IPS DF 4.7 (cell line): ENCODE measurements at regions not wholly inside any gene's neighbourhood (a gene's known extent, or its start where the extent isn't known, plus 50 kb on each side); places are given as distances from the start of the nearest gene placed in this dataset.
A peak's percentile ranks its signal among the peaks of the same experiment; 100 is the strongest.
"Not testable (repeated sequence)": the region's sequence is repeated elsewhere in the genome, so short reads cannot be mapped to it uniquely, and the experiment has no call there.

Experiments used
- DNase-seq: peaks from one replicate; pipeline ENCODE4 v3.0.0-alpha.2; 2013; ENCODE audit warnings: low spot score; ENCODE audit errors: extremely low read depth

DNA sequence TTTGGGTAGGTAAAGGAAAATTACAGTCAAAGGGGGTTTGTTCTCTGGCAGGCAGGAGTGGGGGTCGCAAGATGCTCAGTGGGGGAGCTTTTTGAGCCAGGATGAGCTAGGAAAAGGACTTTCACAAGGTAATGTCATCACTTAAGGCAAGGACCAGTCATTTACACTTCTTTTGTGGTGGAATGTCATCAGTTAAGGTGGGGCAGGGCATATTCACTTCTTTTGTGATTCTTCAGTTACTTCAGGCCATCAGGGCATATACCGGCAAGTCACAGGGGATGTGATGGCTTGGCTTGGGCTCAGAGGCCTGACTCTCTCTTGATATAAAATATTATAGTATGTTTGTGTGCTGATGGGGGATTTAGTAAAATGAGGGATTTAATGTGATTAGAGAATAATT is 151.4 kb upstream of the GK2 start:
- DNase-seq = not testable (repeated sequence)

DNA sequence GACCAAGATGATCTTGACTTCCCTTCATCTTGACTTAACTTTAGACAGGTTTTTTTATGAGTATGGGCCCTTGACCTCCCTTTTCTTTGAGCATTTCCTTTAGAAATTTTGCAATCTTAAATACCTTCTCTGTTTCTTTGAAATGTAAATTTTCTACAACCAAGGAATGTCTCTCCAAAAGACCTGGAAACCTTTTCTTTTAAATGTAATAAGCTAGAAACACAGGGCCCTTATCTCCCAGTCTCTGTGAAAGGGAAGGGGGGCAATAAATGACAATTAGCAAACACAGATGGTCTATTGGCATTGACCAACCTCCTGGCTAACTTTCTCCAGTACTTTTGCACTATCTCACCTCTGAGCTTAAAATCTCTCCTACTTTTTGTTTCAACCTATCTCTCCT is 144.3 kb upstream of the GK2 start:
- peak; percentile 28 for DNase-seq

DNA sequence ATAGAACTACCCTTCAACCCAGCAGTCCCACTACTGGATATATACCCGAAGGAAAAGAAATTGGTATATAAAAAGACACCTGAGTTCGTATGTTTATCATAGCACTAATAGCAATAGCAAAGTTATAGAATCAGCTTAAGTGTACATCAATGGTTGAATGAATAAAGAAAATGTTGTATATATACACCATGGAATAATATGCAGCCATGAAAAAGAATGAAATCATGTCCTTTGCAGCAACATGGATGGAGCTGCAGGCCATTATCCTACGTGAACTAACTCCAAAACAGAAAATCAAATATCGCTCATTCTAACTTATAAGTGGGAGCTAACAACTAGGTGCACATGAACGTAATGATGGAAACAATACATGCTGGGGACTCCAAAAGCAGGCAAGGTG is 143.5 kb upstream of the GK2 start:
- DNase-seq = no peak

DNA sequence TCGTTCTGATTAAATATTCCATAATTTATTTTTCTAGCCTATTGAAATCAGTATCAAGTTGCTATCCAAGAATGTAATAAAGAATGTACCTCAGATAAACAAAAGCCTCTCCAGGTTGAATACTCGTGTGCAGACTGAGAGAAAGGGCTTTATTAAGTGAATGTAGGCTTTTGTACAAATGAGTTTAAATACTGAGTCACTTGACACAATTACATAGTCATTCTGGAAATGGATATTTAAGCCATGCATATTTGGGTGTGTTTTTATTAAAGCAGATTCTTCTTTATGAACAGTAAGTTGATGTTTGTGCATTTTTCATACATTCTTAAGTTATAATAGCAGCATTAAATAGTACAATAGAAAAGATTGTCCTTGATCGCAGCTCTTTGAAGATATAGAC is 139.8 kb upstream of the GK2 start:
- DNase-seq = no peak

DNA sequence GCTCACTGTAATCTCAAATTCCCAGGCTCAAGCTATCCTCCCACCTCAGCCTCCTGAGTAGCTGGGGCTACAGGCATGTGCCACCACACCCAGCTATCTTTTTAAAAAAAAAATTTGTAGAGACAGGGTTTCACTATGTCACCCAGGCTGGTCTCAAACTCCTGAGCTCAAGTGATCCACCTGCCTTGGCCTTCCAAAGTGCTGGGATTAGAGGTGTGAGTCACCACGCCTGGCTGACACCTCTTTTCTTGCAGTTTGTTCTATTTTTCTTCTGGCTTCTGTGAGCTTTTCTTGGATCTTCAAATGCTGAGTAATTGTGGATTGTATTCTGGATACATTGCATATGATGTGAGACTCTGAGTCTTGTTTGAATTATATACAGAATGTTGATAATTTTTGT is 137.3 kb upstream of the GK2 start:
- DNase-seq = not testable (repeated sequence)

GRCh38 chr4:79540143-79540542 is 132.1 kb upstream of the GK2 start:
- DNase-seq = no peak

GRCh38 chr4:79535516-79535915 is 127.5 kb upstream of the GK2 start:
- DNase-seq = no peak

DNA sequence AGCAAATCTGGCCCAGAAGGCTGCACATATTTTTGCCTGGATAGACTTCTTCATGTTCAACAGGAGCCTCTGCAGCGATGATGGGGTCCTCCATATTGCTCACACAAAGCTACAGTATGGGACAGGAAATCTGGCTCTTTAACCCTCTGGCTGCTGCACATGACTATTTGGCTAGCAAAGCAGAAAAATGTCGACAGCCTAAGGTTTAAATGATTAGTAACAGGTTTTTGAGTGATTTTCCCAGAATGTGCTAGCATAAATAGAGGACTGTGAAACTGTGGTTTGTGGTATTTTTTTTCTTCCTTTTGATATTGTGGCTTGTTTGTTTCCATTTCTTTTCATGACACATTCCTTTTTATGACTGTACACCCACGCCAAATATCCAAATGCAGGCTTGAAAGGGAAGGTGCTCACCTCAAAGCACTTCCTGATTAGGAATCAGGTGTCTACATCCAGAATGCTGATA is 120.2 kb upstream of the GK2 start:
- no peak for DNase-seq

DNA sequence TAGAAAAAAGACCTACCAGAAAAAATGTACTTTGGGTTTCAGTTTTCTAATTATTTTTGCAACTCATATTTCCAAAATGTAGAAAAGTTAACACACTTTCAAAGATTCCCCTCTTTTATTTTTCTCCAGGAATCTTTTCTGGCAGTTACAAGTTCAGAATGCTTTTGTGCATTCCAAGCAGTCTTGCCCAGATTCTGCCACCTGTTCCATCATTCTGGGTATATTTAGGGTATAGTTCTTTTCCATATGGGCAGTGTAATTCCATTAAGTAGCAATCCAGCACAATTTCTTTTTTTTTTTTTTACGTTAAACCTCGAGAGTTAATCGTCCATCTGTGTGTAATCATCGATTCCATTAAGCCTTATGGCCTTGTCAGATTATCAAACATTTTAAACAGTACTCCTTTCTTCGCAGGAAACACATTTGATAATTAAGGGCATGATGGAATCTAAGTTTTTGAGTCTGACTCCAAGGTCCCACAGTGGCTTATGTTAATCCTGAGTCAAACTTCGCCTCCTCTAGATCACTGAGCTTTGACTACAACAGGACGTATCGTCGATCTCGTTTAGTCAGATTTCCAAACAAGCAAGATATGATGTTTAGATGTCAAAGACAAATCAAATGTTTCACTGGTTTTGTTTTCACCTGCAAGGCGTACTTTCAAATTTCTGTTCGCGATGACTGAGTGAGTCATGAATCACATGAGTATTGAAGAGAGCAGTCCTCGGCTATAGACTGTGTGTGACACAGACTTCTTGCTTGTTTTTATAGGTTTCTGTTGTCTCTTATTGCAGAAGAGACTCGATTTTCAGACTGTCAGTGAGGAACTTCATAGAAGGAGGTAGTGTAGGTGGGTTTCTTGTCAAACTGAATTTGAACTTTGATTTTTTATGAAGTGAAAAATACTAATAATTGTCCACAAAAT is 118.9 kb upstream of the GK2 start:
- DNase-seq = no peak

GRCh38 chr4:79516114-79516513 is 108.1 kb upstream of the GK2 start:
- no peak for DNase-seq

GRCh38 chr4:79514621-79515329 is 106.7 kb upstream of the GK2 start:
- no peak for DNase-seq

DNA sequence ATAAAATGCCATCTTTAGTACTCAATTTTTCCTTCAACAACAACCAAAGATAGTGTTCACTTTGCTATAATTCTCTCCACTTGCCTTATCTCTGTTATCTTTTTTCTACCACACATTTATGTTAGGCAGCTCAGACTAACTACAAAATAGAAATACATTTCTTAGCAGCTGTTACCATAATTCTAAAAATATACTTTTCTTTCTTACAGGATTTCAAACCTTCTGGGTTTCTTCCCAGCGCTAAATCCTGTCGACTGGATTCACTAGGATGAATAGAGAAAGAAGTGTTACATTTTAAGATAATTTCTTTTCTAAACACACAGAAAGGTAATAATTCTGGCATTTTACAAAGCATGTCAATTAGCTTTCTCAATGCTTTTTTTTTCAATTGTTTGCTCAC is 105.5 kb upstream of the GK2 start:
- no peak for DNase-seq

DNA sequence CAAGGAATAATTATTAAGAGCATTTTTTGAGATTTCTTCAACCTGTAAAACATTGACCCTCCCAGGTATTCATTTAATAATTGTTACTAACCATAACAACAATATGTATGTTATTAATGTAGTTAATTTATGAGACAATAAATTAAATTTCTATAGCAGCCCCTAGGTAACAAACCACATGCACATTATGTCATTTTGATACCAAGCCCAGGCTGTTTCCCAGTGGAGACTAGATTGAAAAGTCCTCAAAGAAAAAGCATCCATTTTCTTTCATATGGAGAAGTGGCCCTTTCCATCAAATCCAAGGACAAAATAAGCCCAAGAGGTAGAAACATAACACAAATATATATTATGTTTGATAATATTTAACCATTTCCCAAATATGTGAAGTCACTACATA is 104.3 kb upstream of the GK2 start:
- no peak for DNase-seq

GRCh38 chr4:79502081-79502480 is 94.1 kb upstream of the GK2 start:
- DNase-seq = no peak

- no peak for DNase-seq
Measured at GRCh38 chr4:79498282-79498681, 90.3 kb upstream of the GK2 start.

DNA sequence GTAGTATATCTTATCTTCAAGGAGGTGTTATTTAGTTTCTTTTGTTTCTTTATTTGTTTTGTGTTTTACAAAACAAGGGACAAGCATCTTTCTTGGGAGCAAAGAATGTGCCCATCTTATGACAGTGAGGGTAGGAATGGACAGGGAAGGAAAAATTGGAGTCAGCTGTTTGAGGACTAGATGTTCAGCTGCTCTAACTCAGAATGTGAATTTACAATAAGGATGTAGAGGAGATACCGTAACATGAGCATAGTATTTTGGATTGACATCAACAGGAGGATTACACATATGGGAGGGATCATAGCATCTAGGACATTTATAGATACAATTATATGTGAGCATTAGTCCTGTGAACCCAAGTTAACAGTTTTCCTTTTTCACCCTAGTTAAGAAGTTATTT is 89.0 kb upstream of the GK2 start:
- no peak for DNase-seq

DNA sequence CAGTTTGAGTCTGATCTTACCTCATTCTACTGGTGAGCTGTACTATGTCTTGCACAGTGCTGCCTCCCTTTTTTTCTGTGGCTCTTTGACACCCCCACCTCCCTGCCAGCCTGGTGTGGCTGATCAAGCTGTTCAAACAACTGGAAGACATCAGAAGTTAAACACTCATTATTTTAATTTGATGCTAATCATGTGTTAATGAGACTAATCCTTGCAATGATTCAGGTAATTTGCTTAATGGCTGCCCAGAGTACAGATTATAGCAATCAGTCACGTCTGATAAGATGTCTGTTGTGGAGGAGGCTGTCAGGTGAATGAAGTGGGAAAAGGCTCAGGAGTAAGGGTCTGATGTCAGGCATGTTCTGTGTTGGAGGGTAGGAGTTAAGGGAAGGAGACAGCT is 87.4 kb upstream of the GK2 start:
- DNase-seq = no peak

DNA sequence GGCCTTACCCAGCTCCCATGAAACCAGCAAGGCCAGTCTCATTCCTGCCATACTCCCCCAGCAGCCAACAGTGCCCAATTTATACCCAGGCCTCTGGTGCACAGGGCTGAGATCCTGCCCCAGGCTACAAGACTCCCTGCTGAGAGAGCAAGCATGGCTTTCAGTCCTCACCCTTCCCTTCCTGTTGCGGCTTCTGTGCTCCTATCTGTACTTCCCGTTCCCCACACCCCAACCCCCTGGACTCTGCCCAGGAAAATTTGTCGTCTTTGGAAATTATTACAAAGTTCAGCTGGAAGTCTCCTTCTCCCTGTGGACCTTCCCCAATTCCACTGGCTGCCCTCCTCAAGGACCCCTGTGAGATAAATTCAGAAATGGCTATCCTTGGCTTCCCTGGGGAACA is 84.1 kb upstream of the GK2 start:
- no peak for DNase-seq

- DNase-seq = no peak
Measured at GRCh38 chr4:79489506-79489905, 81.5 kb upstream of the GK2 start.

- DNase-seq = no peak
Measured at GRCh38 chr4:79476196-79476595, 68.2 kb upstream of the GK2 start.

DNA sequence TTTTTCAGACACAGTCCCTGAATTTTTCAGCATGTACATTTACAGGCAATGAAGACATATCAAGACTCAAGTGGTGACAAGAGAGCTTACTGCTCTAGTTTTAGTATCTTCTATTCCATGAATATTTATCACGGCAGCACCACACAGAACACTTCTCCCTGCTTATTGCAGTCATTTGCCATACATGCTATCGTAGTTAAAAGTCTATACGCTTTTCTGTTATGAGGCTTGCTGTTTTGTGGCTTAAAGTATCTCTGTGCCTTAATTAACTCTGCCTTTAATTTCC is 65.4 kb upstream of the GK2 start:
- DNase-seq = no peak

DNA sequence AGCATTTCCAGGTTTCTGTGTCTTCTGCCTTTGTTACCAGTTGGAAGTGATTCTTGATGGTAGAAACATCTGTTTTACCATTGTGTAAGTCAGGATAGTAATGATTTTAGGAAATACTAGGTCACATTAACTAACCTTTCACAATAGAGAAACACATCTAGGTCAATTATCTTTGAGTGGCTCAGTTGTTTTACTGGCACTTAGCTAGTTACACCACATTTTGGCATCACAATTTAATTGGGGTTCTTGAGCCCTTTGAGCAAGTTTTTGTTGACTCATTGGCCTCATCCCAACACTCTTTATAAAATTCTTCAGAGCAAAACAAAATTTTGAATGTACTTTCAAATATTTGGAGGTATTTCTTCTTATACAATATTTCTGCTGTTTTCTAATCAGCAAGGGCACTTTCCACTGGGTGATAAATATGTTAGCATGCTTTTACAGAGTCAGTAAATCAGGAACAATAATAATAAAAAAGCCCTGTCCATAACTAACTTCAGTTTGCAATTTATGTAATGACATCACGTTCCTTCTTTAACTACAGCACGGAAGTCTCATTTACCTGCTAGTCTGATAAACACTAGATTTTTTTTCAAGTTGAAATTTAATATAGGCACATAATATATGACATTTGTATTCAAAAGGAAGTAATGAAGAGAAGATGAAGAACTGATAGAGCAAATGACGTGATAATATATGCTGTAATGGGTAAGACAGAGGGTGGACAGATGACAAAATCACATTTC is 64.8 kb upstream of the GK2 start:
- no peak for DNase-seq
